ENCODE measurements at regions not wholly inside any gene's neighbourhood (a gene's known extent, or its start where the extent isn't known, plus 50 kb on each side); places are given as distances from the start of the nearest gene placed in this dataset.

DNA sequence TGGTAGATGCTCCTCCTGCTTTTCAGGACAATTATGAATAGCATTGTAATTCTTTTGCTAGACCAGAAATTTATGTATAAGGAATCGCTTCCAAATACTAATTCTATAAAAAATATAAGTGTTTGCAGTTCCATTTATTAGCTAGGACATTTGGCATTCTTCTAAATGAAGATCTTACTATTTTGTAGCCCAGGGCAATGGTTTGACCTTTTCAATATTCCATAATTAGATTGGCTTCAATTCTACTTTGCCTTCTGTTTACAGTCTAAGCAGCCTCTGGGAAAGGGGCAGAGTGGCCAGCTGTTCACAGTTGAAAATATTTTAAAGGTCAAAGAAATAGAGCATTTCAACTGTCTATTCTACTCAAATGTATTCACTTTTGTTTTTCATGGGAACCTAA is 912.1 kb upstream of the GRIA3 start:
- TF ChIP-seq ZIC2 (tag by site-specific recombination; IDR thresholded peaks at IDR 0.05) = no peak
- TF ChIP-seq GLI4 (tag by site-specific recombination; IDR thresholded peaks at IDR 0.05) = no peak
- TF ChIP-seq ZNF426 (tag by site-specific recombination; IDR thresholded peaks at IDR 0.05) = no peak
- no peak for TF ChIP-seq ZNF501 (tag by site-specific recombination; IDR thresholded peaks at IDR 0.05)
- TF ChIP-seq ZNF155 (tag by site-specific recombination; IDR thresholded peaks at IDR 0.05) = no peak
- TF ChIP-seq ZNF121 (tag by site-specific recombination; IDR thresholded peaks at IDR 0.05) = no peak
- no peak for TF ChIP-seq ZFP41 (tag by site-specific recombination; IDR thresholded peaks at IDR 0.05; ENCODE audit: borderline replicate concordance)
- no peak for TF ChIP-seq ZNF670 (tag by site-specific recombination; IDR thresholded peaks at IDR 0.05; ENCODE audit: low read depth)
- no peak for TF ChIP-seq ZNF274 (IDR thresholded peaks at IDR 0.05; ENCODE audit: low read length)
- TF ChIP-seq ZNF274 (tag by site-specific recombination; IDR thresholded peaks at IDR 0.05; ENCODE audit: borderline replicate concordance) = no peak
- no peak for TF ChIP-seq YY1 (tag by site-specific recombination; IDR thresholded peaks at IDR 0.05)
- TF ChIP-seq ZFP3 (tag by site-specific recombination; IDR thresholded peaks at IDR 0.05; ENCODE audit: low read depth) = no peak
- TF ChIP-seq, protein P1, sequence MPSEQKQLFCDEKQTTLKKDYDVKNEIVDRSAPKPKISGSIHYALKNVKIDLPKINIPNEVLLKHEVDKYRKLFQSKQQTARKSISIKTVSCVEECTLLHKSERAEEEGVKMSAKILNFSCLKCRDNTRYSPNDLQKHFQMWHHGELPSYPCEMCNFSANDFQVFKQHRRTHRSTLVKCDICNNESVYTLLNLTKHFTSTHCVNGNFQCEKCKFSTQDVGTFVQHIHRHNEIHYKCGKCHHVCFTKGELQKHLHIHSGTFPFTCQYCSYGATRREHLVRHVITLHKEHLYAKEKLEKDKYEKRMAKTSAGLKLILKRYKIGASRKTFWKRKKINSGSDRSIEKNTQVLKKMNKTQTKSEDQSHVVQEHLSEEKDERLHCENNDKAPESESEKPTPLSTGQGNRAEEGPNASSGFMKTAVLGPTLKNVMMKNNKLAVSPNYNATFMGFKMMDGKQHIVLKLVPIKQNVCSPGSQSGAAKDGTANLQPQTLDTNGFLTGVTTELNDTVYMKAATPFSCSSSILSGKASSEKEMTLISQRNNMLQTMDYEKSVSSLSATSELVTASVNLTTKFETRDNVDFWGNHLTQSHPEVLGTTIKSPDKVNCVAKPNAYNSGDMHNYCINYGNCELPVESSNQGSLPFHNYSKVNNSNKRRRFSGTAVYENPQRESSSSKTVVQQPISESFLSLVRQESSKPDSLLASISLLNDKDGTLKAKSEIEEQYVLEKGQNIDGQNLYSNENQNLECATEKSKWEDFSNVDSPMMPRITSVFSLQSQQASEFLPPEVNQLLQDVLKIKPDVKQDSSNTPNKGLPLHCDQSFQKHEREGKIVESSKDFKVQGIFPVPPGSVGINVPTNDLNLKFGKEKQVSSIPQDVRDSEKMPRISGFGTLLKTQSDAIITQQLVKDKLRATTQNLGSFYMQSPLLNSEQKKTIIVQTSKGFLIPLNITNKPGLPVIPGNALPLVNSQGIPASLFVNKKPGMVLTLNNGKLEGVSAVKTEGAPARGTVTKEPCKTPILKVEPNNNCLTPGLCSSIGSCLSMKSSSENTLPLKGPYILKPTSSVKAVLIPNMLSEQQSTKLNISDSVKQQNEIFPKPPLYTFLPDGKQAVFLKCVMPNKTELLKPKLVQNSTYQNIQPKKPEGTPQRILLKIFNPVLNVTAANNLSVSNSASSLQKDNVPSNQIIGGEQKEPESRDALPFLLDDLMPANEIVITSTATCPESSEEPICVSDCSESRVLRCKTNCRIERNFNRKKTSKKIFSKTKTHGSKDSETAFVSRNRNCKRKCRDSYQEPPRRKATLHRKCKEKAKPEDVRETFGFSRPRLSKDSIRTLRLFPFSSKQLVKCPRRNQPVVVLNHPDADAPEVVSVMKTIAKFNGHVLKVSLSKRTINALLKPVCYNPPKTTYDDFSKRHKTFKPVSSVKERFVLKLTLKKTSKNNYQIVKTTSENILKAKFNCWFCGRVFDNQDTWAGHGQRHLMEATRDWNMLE (tag by site-specific recombination; conservative IDR thresholded peaks at IDR 0.05; ENCODE audit: low read depth) = no peak
- no peak for TF ChIP-seq ZSCAN23 (tag by site-specific recombination; IDR thresholded peaks at IDR 0.05)
- no peak for TF ChIP-seq ZNF114 (tag by site-specific recombination; IDR thresholded peaks at IDR 0.05)
- no peak for TF ChIP-seq ZNF658 (tag by site-specific recombination; IDR thresholded peaks at IDR 0.05)
- no peak for TF ChIP-seq SCRT2 (tag by site-specific recombination; IDR thresholded peaks at IDR 0.05)
- no peak for TF ChIP-seq ZNF48 (tag by site-specific recombination; IDR thresholded peaks at IDR 0.05)
- TF ChIP-seq ZNF654 (tag by site-specific recombination; IDR thresholded peaks at IDR 0.05; ENCODE audit: low read depth) = no peak
- TF ChIP-seq ZNF248 (tag by site-specific recombination; IDR thresholded peaks at IDR 0.05) = no peak
- no peak for TF ChIP-seq ZNF140 (tag by site-specific recombination; IDR thresholded peaks at IDR 0.05)
- POLR2A ChIA-PET = no interaction called here
- CTCF ChIA-PET = no interaction called here
- no peaks in the 10 kb centered on the region for H3K36me3 ChIP-seq (ENCODE audit: control insufficient read depth in 2 of 2, insufficient read depth in 1 of 2, low read length in 2 of 2)
- no peaks in the 10 kb centered on the region for H3K4me1 ChIP-seq (ENCODE audit: control insufficient read depth, insufficient read depth, low read length)
- no peak overlapping the region for H3K4me3 ChIP-seq (ENCODE audit: low read depth, low read length)
- no peak overlapping the region for H3K27ac ChIP-seq (ENCODE audit: extremely low read depth, low read depth, low read length)
- H3K9me3 ChIP-seq (ENCODE audit: control insufficient read depth, insufficient read depth, low read depth, low read length) = no peaks in the 10 kb centered on the region; the same call in 1 of the 2 replicates

DNA sequence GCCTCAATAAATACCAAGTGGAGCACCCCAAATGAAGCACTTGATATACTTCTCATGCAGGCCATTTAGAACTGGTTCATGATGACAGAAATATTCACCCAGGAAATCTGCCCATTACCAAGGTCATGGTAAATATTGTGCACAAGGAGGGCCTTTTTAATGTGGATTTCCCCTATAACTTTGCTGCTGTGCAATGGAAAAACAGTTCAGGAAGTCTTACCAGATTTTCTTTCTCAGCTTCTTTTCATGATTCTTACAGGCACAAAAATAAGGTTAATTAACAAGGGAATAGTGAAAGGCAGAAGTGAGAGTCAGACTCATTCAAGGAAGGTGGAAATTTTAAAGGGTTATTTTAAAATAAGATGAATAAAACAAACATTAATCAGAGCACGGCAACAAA is 904.3 kb upstream of the GRIA3 start:
- Histone ChIP-seq H3K4me3 (ENCODE audit: low read depth, low read length) (no peak overlapping the region), H3K36me3 (ENCODE audit: control insufficient read depth in 2 of 2, insufficient read depth in 1 of 2, low read length in 2 of 2) (no peaks in the 10 kb centered on the region), H3K9me3 (ENCODE audit: control insufficient read depth, insufficient read depth, low read depth, low read length) (no peaks in the 10 kb centered on the region; the same call in 1 of the 2 replicates), H3K27ac (ENCODE audit: extremely low read depth, low read depth, low read length) (no peak overlapping the region), H3K4me1 (ENCODE audit: control insufficient read depth, insufficient read depth, low read length) (no peaks in the 10 kb centered on the region)
- ChIA-PET CTCF (no interaction called here), POLR2A (no interaction called here)
- TF ChIP-seq ZNF23 (tag by site-specific recombination; IDR thresholded peaks at IDR 0.05; ENCODE audit: borderline replicate concordance) (no peak), ZNF211 (tag by site-specific recombination; IDR thresholded peaks at IDR 0.05; ENCODE audit: low read depth) (no peak), SP7 (tag by site-specific recombination; IDR thresholded peaks at IDR 0.05) (no peak), PRDM1 (tag by site-specific recombination; IDR thresholded peaks at IDR 0.05) (no peak), FEZF1 (tag by site-specific recombination; IDR thresholded peaks at IDR 0.05) (no peak), ZNF2 (tag by site-specific recombination; IDR thresholded peaks at IDR 0.05) (no peak), KLF10 (tag by site-specific recombination; IDR thresholded peaks at IDR 0.05) (no peak), BCL11B (tag by site-specific recombination; IDR thresholded peaks at IDR 0.05; ENCODE audit: low read depth) (no peak), ZBTB17 (tag by site-specific recombination; IDR thresholded peaks at IDR 0.05) (no peak)
- TF ChIP-seq, protein P2, sequence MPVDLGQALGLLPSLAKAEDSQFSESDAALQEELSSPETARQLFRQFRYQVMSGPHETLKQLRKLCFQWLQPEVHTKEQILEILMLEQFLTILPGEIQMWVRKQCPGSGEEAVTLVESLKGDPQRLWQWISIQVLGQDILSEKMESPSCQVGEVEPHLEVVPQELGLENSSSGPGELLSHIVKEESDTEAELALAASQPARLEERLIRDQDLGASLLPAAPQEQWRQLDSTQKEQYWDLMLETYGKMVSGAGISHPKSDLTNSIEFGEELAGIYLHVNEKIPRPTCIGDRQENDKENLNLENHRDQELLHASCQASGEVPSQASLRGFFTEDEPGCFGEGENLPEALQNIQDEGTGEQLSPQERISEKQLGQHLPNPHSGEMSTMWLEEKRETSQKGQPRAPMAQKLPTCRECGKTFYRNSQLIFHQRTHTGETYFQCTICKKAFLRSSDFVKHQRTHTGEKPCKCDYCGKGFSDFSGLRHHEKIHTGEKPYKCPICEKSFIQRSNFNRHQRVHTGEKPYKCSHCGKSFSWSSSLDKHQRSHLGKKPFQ (tag by site-specific recombination; IDR thresholded peaks at IDR 0.05) = no peak
